ENCODE measurements at regions not wholly inside any gene's neighbourhood (a gene's known extent, or its start where the extent isn't known, plus 50 kb on each side); places are given as distances from the start of the nearest gene placed in this dataset.

DNA sequence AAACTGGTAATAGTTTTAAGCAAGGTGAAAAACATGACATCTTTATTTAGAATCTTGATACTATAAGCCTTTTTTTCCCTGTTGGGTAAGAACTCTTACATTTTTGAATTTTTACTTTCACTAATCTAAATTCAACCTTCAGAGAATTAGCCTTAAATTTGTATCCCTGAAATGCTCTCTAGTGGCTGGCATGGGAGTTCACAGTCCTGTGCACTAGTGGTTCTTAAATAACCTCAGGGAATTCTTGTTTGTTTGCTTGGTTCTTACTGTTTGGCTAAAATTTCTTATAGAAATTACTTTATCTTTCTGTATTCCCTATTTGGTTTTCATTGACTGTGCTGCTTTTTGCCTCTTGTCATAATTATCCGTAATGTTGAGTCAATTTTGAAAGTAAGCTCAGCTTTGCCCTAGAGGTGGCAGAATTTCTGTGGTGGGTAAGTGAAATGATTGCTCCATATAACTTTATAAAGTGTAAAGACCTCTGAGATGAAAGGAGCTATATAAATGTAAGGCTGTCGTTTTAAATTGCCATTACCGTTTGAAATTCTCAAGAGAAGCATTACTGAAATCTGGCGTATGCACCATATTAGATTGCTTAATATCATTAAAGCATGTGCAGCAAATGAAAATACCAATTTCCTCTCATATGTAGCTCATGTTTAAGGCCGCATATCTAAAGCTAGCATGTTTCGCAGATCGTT is 391.3 kb upstream of the FIGN start:
- TF ChIP-seq CTCF (IDR thresholded peaks at IDR 0.05) (peak; percentile 45), EZH2 (IDR thresholded peaks at IDR 0.05) (no peak)

Measured in neural progenitor cell (in vitro differentiated cells).